ENCODE measurements at regions not wholly inside any gene's neighbourhood (a gene's known extent, or its start where the extent isn't known, plus 50 kb on each side); places are given as distances from the start of the nearest gene placed in this dataset.
A peak's percentile ranks its signal among the peaks of the same experiment; 100 is the strongest.
"Not testable (repeated sequence)": the region's sequence is repeated elsewhere in the genome, so short reads cannot be mapped to it uniquely, and the experiment has no call there.

GRCh38 chr2:56055405-56055804, 128.4 kb upstream of the CCDC85A start:
- no peaks in the 10 kb centered on the region for H3K36me3 ChIP-seq
- H3K4me3 ChIP-seq: no peak overlapping the region
- no peak for ATAC-seq
- H3K27me3 ChIP-seq: no peaks in the 10 kb centered on the region
- DNase-seq: no peak
- H3K27ac ChIP-seq: no peak overlapping the region
- intact Hi-C loops (cut with DNase I): no loop called here
- TF ChIP-seq, protein P1, sequence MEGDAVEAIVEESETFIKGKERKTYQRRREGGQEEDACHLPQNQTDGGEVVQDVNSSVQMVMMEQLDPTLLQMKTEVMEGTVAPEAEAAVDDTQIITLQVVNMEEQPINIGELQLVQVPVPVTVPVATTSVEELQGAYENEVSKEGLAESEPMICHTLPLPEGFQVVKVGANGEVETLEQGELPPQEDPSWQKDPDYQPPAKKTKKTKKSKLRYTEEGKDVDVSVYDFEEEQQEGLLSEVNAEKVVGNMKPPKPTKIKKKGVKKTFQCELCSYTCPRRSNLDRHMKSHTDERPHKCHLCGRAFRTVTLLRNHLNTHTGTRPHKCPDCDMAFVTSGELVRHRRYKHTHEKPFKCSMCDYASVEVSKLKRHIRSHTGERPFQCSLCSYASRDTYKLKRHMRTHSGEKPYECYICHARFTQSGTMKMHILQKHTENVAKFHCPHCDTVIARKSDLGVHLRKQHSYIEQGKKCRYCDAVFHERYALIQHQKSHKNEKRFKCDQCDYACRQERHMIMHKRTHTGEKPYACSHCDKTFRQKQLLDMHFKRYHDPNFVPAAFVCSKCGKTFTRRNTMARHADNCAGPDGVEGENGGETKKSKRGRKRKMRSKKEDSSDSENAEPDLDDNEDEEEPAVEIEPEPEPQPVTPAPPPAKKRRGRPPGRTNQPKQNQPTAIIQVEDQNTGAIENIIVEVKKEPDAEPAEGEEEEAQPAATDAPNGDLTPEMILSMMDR (IDR thresholded peaks at IDR 0.05): no peak
- H3K4me1 ChIP-seq: no peaks in the 10 kb centered on the region
- peaks cover 0 to 42% (median 16%) of the 10 kb centered on the region in 11 donors for H3K9me3 ChIP-seq

DNA sequence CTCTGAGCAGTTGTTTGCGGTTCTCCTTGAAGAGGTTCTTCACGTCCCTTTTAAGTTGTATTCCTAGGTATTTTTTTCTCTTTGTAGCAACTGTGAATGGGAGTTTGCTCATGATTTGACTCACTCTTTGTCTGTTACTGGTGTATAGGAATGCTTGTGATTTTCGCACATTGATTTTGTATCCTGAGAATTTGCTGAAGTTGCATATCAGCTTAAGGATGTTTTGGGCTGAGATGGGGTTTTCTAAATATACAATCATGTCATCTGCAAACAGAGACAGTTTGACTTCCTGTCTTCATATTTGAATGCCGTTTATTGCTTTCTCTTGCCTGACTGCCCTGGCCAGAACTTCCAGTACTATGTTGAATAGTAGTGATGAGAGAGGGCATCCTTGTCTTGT, 122.5 kb upstream of the CCDC85A start:
- DNase-seq; H3K4me3 ChIP-seq; H3K4me1 ChIP-seq; H3K36me3 ChIP-seq; H3K27me3 ChIP-seq; H3K27ac ChIP-seq; ATAC-seq; intact Hi-C loops (cut with DNase I): not testable (repeated sequence)
- 89 to 91% methylated on average over 4 of the region's 4 CpGs for WGBS, 2 donors
- peaks cover 0 to 69% (median 21%) of the 10 kb centered on the region in 11 donors for H3K9me3 ChIP-seq

DNA sequence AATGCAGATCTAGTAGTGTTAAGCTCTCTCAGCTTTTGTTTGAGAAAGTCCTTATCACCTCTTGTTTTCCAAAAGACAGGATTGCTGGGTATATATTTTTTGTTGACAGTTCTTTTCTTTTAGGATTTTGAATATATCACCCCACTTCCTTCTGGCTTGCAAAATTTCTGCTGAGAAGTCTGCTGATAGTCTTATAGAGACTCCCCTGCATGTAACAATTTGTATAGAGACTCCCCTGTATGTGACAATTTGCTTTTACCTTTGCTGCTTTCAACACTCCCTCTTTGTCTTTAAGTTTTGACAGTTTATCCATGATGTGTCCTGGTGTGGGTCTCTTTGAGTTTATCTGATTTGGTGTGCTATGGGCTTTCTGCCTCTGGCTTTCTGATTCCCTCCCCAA, 115.0 kb upstream of the CCDC85A start:
- no peak overlapping the region for H3K4me3 ChIP-seq
- H3K27me3 ChIP-seq: no peaks in the 10 kb centered on the region
- no peaks in the 10 kb centered on the region for H3K4me1 ChIP-seq
- H3K27ac ChIP-seq: no peak overlapping the region
- peaks cover 0 to 22% (median 0%) of the 10 kb centered on the region in 11 donors for H3K9me3 ChIP-seq
- no peak for DNase-seq
- no peaks in the 10 kb centered on the region for H3K36me3 ChIP-seq
- intact Hi-C loops (cut with DNase I): no loop called here
- no peak for ATAC-seq
- TF ChIP-seq, protein P1 (IDR thresholded peaks at IDR 0.05): no peak

DNA sequence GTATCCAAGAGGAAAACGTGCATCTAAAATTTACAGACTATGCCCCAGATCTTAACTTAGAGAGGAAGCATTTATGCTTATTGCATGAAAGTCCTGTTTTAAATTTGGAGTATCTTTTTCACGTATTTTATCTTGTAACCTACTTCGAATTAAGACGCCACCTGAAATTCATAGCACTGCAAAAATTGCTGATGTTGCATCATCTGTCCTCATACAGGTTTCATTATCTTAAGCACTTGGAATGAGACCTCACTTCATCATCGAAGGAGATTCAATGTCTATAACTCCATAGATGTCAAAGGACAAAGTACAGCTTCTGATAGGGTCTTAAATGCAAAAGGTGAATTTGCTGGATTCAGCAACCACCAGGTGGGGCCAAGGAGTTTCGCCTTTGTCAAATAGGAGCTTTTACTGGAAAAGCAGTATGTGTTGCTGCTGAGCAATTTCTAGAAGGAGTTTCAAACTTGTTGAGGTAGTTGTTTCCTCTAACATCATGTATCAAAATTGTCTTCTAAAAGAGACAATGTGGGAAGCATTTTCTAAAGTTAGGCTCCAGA, 106.4 kb upstream of the CCDC85A start:
- WGBS, 2 donors: 67 to 69% methylated on average over 6 of the region's 6 CpGs
- ATAC-seq: no peak
- no peak for DNase-seq

DNA sequence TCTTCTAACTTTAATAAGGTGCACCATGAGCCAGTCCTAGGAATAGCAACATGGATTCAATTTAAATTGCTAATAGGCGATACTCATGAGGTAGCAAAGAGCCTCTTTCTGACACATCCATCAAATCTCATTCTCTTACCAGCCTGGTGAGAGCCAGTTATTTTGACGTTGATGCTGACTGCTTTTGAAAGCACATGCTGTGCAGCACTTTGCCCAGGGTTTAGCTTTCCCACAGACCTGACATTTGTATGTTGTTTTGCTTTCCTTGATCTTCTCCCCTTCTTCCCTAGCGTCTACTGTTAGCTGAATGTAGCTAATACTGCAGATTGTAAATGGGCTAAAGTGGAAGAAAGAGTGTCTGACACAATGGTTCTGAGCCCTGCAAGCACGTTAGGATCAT, 101.1 kb upstream of the CCDC85A start:
- H3K4me3 ChIP-seq: no peak overlapping the region
- H3K36me3 ChIP-seq: no peaks in the 10 kb centered on the region
- peaks cover 0 to 10% (median 0%) of the 10 kb centered on the region in 11 donors for H3K9me3 ChIP-seq
- no peak for DNase-seq
- no peak for ATAC-seq
- H3K27ac ChIP-seq: no peak overlapping the region
- WGBS, 2 donors: 74 to 77% methylated on average over 4 of the region's 4 CpGs
- H3K4me1 ChIP-seq: no peaks in the 10 kb centered on the region
- peaks cover 0 to 1% (median 0%) of the 10 kb centered on the region in 7 donors for H3K27me3 ChIP-seq
- intact Hi-C loops (cut with DNase I): no loop called here
- TF ChIP-seq, protein P1 (IDR thresholded peaks at IDR 0.05): no peak

More for the DNA sequence above, 106.4 kb upstream of the CCDC85A start:
- no peaks in the 10 kb centered on the region for H3K4me1 ChIP-seq
- H3K27me3 ChIP-seq: peaks cover 0 to 7% (median 0%) of the 10 kb centered on the region in 7 donors
- no peaks in the 10 kb centered on the region for H3K36me3 ChIP-seq
- no peak overlapping the region for H3K4me3 ChIP-seq
- TF ChIP-seq, protein P1 (IDR thresholded peaks at IDR 0.05): peak in 7 of 9 donors; percentile 17 to 41 (median 32)
- intact Hi-C loops (cut with DNase I): no loop called here
- H3K27ac ChIP-seq: no peak overlapping the region
- peaks cover 0 to 10% (median 0%) of the 10 kb centered on the region in 11 donors for H3K9me3 ChIP-seq

All from heart right ventricle (tissue), 16 donors.